ENCODE measurements at regions not wholly inside any gene's neighbourhood (a gene's known extent, or its start where the extent isn't known, plus 50 kb on each side); places are given as distances from the start of the nearest gene placed in this dataset.

- no peak overlapping the region for H3K4me3 ChIP-seq (ENCODE audit: low read length)
- no peak for TF ChIP-seq ZNF274 (IDR thresholded peaks at IDR 0.05; ENCODE audit: low read depth, low read length)
Observed at GRCh38 chr15:101124731-101125451, 127.0 kb downstream of the CHSY1 start.

DNA sequence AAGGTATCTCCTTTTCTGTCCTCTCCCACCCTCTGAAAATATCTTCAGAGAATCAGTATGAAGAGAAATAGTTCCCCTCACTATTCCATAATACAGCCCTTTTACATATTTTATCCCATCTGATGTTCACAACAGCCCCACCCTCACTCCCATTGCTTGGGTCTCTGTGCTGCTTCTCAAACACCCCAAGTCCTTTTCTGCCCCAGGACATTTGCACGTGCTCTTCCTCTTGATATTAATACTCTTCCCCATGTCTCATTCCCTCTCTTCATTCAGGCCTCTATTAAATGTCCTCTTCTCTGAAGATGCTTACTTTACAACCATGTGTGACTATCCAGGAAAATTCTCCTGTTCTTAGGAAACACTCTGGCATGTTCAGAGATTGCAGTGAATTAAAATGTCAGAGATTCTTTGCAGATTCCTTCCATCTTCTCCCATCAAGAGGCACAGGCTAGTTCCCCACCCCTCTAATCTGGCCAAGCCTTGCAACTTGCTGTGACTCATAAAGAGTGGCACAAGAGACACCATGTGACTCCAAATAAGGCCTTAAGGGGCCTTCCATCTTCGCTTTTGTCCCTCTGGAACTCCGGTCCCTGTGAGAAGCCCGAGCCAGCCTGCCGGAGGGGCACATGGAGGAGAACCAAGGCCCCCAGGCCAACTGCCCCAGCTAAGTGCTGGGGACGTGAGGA lies 128.5 kb downstream of the CHSY1 start:
- H3K4me3 ChIP-seq (ENCODE audit: low read length), result no peak overlapping the region
- TF ChIP-seq ZNF274 (IDR thresholded peaks at IDR 0.05; ENCODE audit: low read depth, low read length), result no peak

- H3K4me3 ChIP-seq (ENCODE audit: low read length), result no peak overlapping the region
- no peak for TF ChIP-seq ZNF274 (IDR thresholded peaks at IDR 0.05; ENCODE audit: low read depth, low read length)
Observed at GRCh38 chr15:101122806-101123205, 129.0 kb downstream of the CHSY1 start.

GRCh38 chr15:101122266-101122665 lies 129.6 kb downstream of the CHSY1 start:
- H3K4me3 ChIP-seq (ENCODE audit: low read length), result no peak overlapping the region; the same call in 1 of the 2 replicates
- TF ChIP-seq ZNF274 (IDR thresholded peaks at IDR 0.05; ENCODE audit: low read depth, low read length), result no peak

- peak overlapping the region; percentile 10; the same call in 1 of the 2 replicates for H3K4me3 ChIP-seq (ENCODE audit: low read length)
- no peak for TF ChIP-seq ZNF274 (IDR thresholded peaks at IDR 0.05; ENCODE audit: low read depth, low read length)
Observed at GRCh38 chr15:101121511-101122090, 130.2 kb downstream of the CHSY1 start.

DNA sequence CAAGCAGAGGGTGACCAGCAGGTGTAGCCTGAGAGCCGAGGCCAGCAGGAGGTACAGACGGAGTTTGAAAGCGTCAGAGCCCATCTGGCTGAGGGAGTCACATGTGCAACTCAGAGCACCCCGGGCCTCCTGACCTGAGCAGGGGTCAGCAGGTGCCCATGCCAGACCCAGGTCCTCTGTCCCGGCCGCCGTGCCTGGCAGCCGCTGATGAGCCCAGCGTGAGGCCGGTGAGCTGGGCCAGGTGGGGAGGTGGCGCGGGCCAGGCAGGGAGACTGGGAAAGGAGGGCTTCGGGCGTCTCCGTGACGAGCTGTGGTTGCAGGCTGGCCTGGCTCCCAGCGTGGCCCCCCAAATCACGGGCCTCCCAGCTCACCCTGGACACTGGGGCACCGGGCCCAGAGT lies 130.9 kb downstream of the CHSY1 start:
- TF ChIP-seq ZNF274 (IDR thresholded peaks at IDR 0.05; ENCODE audit: low read depth, low read length), result no peak
- no peak overlapping the region for H3K4me3 ChIP-seq (ENCODE audit: low read length)

- no peak for TF ChIP-seq ZNF274 (IDR thresholded peaks at IDR 0.05; ENCODE audit: low read depth, low read length)
- no peak overlapping the region for H3K4me3 ChIP-seq (ENCODE audit: low read length)
Observed at GRCh38 chr15:101120473-101120872, 131.4 kb downstream of the CHSY1 start.

Measured in GM08714 (cell line).